Left renal cortex interstitium (tissue), 4 donors: ENCODE measurements at regions not wholly inside any gene's neighbourhood (a gene's known extent, or its start where the extent isn't known, plus 50 kb on each side); places are given as distances from the start of the nearest gene placed in this dataset.
A peak's percentile ranks its signal among the peaks of the same experiment; 100 is the strongest.

Experiments
- DNase-seq, 4 donors: peaks; one replicate each; pipeline ENCODE4 v3.0.0-alpha.2; 2013; ENCODE audit warnings: low read depth in 4 of 4, low spot score in 2 of 4, missing footprints in 1 of 4

- no peak for DNase-seq
Observed at GRCh38 chr5:35478856-35479682, 138.6 kb upstream of the SPEF2 start.

DNA sequence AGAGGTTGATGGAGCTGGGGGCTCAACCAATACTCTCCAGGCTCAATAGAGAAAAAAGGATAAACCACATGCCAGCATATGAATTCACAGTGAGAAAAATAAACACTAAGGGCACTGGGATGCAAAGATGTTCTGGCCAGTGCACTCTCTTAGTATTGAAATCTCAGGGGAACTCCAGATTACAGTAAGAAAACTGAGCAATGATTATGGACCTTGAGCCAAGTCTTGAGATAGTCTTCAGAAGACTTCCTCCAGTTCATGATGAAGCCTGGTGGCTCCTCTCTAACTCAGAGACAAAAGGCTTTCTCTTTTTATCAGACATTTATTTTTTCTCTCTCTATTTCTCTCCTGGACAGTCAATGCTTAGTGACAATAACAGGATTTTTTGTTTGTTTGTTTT lies 139.8 kb upstream of the SPEF2 start:
- no peak for DNase-seq

DNA sequence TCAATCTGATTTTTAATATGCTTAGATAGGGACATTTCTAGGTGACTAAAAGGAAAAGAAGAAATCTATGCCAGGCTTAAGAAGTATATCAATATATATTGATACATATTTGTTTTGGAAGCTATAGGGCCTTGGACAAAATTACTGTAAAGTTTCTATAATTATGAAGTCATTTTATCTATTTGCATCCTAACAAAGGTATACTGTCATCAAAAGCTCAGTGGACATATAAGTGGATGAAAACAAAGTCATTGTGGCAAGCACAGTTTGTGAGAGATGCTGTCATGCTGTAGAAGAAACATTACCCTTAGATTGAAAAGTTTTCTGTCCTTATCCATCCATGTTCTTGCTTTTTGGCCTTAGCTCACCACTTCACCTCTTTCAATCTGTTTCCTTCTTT lies 140.3 kb upstream of the SPEF2 start:
- no peak for DNase-seq

- peak in 3 of 4 donors; percentile 50 to 74 (median 66) for DNase-seq
Observed at GRCh38 chr5:35476797-35477196, 140.9 kb upstream of the SPEF2 start.

GRCh38 chr5:35476036-35476435 lies 141.6 kb upstream of the SPEF2 start:
- no peak for DNase-seq

GRCh38 chr5:35473589-35473988 lies 144.1 kb upstream of the SPEF2 start:
- no peak for DNase-seq

DNA sequence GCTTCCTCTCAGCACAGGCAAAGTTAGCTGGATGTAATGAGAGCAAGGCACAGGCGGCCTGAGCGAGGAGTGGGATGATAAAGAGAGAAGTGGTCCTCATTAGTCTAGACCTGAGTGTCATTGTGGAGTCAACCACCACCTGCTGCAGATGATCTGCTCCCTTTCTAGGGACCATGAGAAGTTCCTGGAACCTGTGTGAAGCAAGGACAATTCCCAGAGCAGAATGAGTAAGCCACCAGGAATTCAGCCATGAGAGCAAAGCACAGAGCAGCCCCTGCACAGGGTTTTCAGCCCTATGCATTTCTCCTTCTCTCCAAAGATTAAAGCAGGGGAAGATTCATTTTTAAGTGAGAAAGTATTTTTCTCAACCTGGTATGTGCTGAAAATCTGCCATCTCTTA lies 146.8 kb upstream of the SPEF2 start:
- DNase-seq: no peak

- DNase-seq: no peak
Observed at GRCh38 chr5:35468811-35469210, 148.9 kb upstream of the SPEF2 start.

DNA sequence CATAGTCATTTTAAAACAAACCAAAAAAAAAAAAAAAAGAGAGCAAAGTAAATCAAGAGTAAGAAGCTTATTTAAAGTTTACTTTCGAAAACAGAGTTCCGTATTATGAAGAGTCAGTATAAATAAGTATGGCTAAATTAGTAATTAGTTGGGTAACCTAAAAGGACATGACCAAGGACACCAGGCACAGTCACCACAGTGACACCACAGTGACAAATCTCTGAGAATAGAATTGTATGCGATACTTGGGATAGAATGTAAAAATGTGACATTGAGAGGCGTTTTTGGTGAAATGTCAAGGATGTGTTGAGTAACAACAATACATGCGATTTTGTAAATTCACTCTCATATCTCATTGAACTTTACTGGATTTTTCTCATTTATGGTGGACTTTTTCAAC lies 150.9 kb upstream of the SPEF2 start:
- DNase-seq: no peak

DNA sequence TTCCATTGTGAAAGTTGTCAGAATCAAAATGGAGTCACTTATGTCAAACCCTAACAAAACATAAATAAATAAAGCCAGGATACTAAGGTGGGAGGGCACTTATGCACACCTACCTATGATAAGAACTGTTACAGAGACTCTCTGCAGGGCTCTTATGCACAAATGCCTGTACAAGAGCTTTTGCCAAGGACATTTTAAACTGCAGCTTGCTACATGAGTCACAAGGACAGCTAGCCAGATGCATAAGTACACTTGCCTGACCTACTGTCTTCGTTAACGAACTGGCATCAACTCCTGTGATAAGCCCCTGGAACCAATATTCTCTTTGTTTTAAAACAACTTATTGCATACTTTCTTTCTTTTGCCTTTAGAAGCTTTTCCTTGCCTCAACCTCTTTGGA lies 152.9 kb upstream of the SPEF2 start:
- DNase-seq: no peak

- no peak for DNase-seq
Observed at GRCh38 chr5:35461530-35461929, 156.1 kb upstream of the SPEF2 start.

GRCh38 chr5:35458824-35459207 lies 158.8 kb upstream of the SPEF2 start:
- no peak for DNase-seq

DNA sequence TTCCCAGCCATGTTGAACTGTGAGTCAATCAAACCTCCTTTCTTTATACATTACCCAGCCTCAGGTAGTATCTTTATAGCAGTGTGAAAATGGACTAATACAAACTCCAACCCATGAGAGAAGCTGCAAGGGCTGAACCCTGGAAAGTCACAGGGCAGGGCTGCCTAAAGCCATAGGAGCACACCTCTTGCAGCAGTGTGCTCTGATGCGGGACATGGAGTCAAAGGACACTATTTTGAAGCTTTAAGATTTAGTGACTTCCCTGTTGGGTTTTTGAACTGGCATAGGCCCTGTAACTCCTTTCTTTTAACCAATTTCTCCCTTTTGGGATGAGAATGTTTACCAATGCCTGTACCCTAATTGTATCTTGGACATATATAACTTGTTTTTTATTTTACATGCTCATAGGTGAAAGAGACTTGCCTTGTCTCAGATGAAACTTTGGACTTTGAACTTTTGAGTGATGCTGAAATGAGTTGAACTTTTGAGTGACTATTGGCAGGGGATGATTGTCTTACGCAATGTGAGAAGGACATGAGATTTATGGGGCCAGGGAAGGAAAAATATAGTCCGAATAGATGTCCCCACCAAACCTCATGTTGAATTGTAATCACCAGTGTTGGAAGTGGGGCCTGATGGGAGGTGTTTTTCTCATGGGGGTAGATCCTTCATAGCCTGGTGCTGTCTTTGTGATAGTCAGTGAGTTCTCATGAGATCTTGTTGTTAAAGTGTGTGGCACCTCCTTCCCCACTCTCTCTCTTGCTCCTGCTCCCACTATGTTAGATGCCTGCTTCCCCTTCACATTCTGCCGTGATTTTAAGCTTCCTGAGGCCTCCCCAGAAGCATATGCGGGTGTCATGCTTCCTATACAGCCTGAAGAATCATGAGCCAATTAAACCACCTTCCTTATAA lies 159.5 kb upstream of the SPEF2 start:
- no peak for DNase-seq

DNA sequence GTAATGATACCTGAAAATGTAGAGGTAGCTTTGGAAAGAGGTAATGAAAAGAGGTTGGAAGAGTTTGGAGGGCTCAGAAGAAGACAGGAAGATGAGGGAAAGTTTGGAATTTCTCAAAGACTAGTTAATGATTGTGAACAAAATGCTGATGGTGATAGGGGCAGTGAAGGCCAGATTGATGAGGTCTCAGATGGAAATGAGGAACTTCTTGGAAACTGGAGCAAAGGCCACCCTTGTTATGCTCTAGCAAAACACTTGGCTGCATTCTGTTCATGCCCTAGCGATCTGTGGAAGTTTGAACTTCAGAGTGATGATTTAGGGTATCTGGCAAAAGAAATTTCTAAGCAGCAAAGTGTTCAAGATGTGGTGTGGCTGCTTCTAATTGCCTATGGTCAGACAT lies 161.2 kb upstream of the SPEF2 start:
- DNase-seq: no peak

DNA sequence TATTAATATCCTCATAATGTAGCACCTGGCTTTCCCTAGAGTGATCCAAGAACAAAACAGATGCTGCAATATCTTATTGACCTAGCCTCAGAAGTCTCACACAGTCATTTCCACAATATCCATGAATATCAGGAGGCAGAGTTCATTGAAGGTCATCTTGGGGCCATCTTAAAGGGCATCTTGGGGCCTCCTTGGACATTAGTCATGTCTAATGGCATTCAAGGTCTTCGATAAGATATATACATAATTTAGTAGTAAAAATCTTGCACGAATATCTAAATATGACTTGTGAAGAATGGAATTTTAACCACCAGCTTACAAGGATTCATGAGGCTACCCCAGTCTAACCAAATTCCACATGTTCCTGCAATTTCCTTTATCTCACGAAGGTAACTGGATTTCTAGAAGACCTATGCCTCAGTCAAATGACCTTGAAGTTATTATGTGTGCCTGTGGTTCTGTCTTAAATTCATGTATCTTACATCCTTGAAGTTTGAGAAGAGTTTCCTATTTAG lies 163.6 kb upstream of the SPEF2 start:
- no peak for DNase-seq

DNA sequence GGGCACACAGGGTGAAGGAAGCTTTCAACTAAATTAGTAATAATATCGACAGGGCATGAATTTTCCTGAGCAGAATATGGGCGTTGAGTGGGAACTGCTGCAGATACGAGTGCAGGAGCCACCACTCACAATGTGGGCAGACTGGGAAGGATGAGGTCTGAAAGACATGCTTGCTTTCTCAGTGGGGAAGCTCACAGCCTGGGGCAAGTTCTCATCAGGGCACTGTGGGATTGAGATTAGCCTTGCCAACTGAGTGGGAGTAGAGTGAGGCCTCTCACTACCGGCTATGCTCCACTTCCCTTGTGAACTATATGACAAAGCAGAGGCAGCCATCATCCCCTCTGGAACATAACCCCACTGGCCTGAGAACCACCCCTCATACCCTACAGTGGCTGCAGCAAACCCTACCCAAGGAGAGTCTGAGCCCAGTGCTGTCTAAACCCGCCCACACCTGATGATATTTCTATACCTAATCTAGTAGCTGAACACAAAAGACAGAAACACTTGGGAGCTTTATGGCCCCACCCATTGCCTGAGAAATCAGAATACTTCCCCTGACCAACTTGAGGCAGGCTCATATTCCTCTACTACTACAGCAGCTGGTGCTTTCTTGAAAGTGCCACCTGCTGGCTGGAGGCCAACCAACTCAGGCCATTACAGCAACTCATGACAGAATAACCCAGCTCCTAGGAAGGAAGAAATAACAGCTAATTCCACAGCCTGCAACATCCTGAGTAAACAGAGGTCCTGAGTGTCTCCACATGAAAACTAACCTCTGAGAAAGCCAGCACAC lies 173.7 kb upstream of the SPEF2 start:
- DNase-seq: no peak

DNA sequence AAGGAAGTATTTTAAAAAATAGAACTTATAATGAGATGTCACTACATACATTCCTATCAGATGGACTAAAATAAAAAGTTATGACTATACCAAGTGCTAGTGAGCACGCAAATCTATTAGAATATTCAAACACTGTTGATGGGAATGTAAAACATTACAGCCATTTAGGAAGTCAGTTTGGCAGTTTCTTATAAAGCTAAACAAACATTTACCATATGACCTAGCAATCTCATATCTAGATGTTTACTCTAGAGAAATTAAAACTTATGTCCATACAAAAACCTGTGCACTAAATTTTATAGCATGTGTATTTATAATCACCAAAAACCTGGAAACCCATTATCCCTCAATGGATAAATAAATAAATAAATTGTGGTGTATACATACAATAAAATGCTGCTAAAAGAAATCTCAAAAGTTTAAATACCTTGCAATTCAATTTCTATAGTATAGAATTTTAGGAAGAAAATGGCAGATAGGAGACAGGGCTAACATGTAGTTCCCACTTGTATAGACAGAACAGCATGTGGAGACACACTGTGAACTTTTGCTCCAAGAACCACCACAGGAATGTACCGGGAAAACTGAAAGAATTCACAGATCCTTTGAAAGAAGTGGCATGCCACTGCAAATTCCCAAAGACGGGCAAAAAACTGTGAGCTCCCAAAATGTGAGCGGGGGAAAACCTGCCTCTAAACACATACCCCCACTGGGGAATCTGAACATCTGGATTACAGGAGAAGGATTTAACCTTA lies 174.6 kb upstream of the SPEF2 start:
- DNase-seq: no peak

- no peak for DNase-seq
Observed at GRCh38 chr5:35440409-35440808, 177.3 kb upstream of the SPEF2 start.

DNA sequence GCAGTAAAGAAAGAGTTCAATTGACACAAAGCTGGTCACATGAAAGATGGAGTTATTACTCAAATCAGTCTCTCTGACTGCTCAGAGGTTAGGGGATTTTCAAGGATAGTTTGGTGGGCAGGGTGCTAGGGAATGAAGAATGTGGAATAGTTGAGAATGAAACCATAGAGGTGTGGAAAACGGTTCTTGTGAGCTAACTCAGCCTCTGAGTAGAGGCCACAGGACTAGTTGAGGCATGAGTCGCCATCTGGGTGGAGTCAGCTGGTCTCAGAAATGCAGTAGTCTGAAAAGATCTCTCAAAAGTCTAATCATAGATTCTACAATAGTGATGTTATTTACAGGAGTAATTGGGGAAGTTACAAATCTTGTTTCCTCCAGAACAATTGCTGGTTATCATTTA lies 178.9 kb upstream of the SPEF2 start:
- no peak for DNase-seq

DNA sequence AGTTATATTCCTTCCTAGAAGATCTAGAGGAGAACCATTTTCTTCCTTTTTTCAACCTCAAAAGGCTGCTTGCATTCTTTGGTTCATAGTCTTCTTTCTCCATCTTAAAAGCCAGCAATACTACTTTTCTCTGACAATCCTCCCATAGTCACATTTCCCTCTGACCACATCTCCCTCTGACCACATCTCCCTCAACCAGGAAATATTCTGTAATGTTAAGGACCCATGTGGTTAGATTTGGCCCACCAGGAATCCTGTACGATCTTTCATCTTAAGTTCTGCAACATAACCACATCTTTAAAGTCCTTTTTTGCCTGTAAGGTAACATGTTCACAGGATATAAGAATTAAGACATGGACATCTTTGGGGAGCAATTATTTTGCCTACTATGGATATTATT lies 179.4 kb upstream of the SPEF2 start:
- no peak for DNase-seq
